Endothelial cell of umbilical vein (primary cell): ENCODE measurements at regions not wholly inside any gene's neighbourhood (a gene's known extent, or its start where the extent isn't known, plus 50 kb on each side); places are given as distances from the start of the nearest gene placed in this dataset.

Source experiments
- BruUV-seq: library from RNA; stranded (reverse); fragments of 400-500 nt; replicated peaks from 2 replicates; lab custom pipeline; 2021; lab: Mats Ljungman, UMichigan
- CTCF ChIA-PET: fragments of 300-600, 350-600 bp; sonication (Branson Sonifier 250); formaldehyde crosslinking; loops from one replicate; lab custom pipeline; 2021; ENCODE audit warnings: antibody characterized with exemption, inconsistent platforms; lab: Charles Lee
- POLR2A ChIA-PET: fragments of 300-600, 350-600 bp; sonication (Branson Sonifier 250); formaldehyde crosslinking; loops from one replicate; lab custom pipeline; 2021; ENCODE audit warnings: antibody characterized with exemption, inconsistent platforms; lab: Charles Lee
- DNase-seq: peaks from one replicate; pipeline ENCODE4 v3.0.0-alpha.2; 2011; ENCODE audit warnings: low read depth, low spot score
- FAIRE-seq: peaks from 2 replicates; lab custom pipeline; 2011; peaks lifted over from hg19 to GRCh38; lab: Jason Lieb, UNC
- H2AFZ ChIP-seq: 2 replicates; pipeline ENCODE4 v1.6.0; 2012; ENCODE audit warnings: low read depth, low read length, control low read depth, inconsistent platforms
- H3K27ac ChIP-seq: 2 replicates; pipeline ENCODE4 v1.5.1; 2011; ENCODE audit warnings: low read depth, mild to moderate bottlenecking, control low read depth, low read length, moderate library complexity; ENCODE audit not compliant: insufficient read depth
- H3K27me3 ChIP-seq, 2 experiments: 2 replicates each; pipeline versions ENCODE4 v1.6.0 to v1.6.1; 2011; ENCODE audit warnings: low read length in 2 of 2, mixed read lengths in 1 of 2; ENCODE audit not compliant: control insufficient read depth in 2 of 2, insufficient read depth in 2 of 2
- H3K36me3 ChIP-seq, 2 experiments: 2 replicates in 1 of 2; 3 replicates in 1 of 2; pipeline ENCODE4 v1.5.1; 2011; ENCODE audit warnings: low read length in 2 of 2, mild to moderate bottlenecking in 1 of 2, moderate library complexity in 1 of 2; ENCODE audit not compliant: control insufficient read depth in 2 of 2, insufficient read depth in 2 of 2; ENCODE audit errors: extremely low read depth in 1 of 2
- H3K4me1 ChIP-seq: 3 replicates; pipeline ENCODE4 v1.5.1; 2011; ENCODE audit warnings: mild to moderate bottlenecking, low read length; ENCODE audit not compliant: control insufficient read depth, insufficient read depth; ENCODE audit errors: extremely low read depth
- H3K4me2 ChIP-seq: 2 replicates; pipeline ENCODE4 v1.6.1; 2011; ENCODE audit warnings: low read length, control low read depth, mixed read lengths; ENCODE audit not compliant: insufficient read depth
- H3K4me3 ChIP-seq, 3 experiments: fragments of 200-600 bp in 1 of 3; sonication (generic), shearing (Covaris generic) in 1 of 3; replicated peaks in 1 of 3; 2 replicates each; pipeline ENCODE4 v1.5.1; 2011 to 2016; ENCODE audit warnings: control low read depth in 3 of 3, low read length in 3 of 3, mild to moderate bottlenecking in 2 of 3, inconsistent platforms in 1 of 3, low read depth in 1 of 3, moderate library complexity in 1 of 3; ENCODE audit not compliant: insufficient read depth in 1 of 3
- H3K79me2 ChIP-seq: 2 replicates; pipeline ENCODE4 v1.6.0; 2012; ENCODE audit warnings: low read length, inconsistent platforms; ENCODE audit not compliant: control insufficient read depth, insufficient read depth
- H3K9ac ChIP-seq: replicated peaks from 2 replicates; pipeline ENCODE3; 2011; ENCODE audit warnings: low read length, control low read depth; ENCODE audit not compliant: insufficient read depth; ENCODE audit errors: extremely low read depth
- H3K9me1 ChIP-seq: replicated peaks from 3 replicates; pipeline ENCODE4 v1.6.0; 2011; ENCODE audit warnings: mild to moderate bottlenecking, low read length; ENCODE audit not compliant: control insufficient read depth, insufficient read depth; ENCODE audit errors: extremely low read depth
- H3K9me3 ChIP-seq: replicated peaks from 2 replicates; pipeline ENCODE4 v1.5.1; 2012; ENCODE audit warnings: low read length, inconsistent platforms; ENCODE audit not compliant: control insufficient read depth, insufficient read depth
- H4K20me1 ChIP-seq: replicated peaks from 2 replicates; pipeline ENCODE3; 2011; ENCODE audit warnings: mild to moderate bottlenecking, low read length; ENCODE audit not compliant: control insufficient read depth, insufficient read depth; ENCODE audit errors: extremely low read depth
- CTCF ChIP-seq, 2 donors: IDR thresholded peaks; 1 replicate in 1 of 2; 2 replicates in 1 of 2; pipeline ENCODE4 v1.5.1; 2011; ENCODE audit warnings: low read length in 2 of 2, mild to moderate bottlenecking in 2 of 2, moderate library complexity in 2 of 2, control low read depth in 1 of 2, inconsistent platforms in 1 of 2, low read depth in 1 of 2; ENCODE audit not compliant: insufficient read depth in 1 of 2; ENCODE audit errors: extremely low read depth in 1 of 2
- EZH2 ChIP-seq: IDR thresholded peaks from 2 replicates; pipeline ENCODE4 v1.6.1; 2012; ENCODE audit warnings: borderline replicate concordance, low read depth, mild to moderate bottlenecking, moderate library complexity, low read length, inconsistent platforms; ENCODE audit not compliant: severe bottlenecking
- FOS ChIP-seq: IDR thresholded peaks from 2 replicates; pipeline ENCODE4 v1.6.1; 2011; ENCODE audit warnings: mild to moderate bottlenecking, low read length, moderate library complexity, borderline replicate concordance; ENCODE audit not compliant: insufficient read depth
- GATA2 ChIP-seq: IDR thresholded peaks from 2 replicates; pipeline ENCODE4 v1.7.0; 2011; ENCODE audit warnings: low read depth, mild to moderate bottlenecking, moderate library complexity, mixed read lengths, low read length; ENCODE audit not compliant: insufficient read length, insufficient read depth
- JUN ChIP-seq: IDR thresholded peaks from 2 replicates; pipeline ENCODE4 v1.6.1; 2011; ENCODE audit warnings: borderline replicate concordance, low read depth; ENCODE audit not compliant: insufficient read length, insufficient read depth
- MAX ChIP-seq: IDR thresholded peaks from 2 replicates; pipeline ENCODE4 v1.6.1; 2011; ENCODE audit not compliant: insufficient read depth, insufficient read length
- MYC ChIP-seq: IDR thresholded peaks from one replicate; pipeline ENCODE4 v1.6.1; 2011; ENCODE audit warnings: mild to moderate bottlenecking, low read depth, low read length
- POLR2A ChIP-seq: IDR thresholded peaks from 2 replicates; pipeline ENCODE4 v1.6.1; 2012; ENCODE audit warnings: low read depth, mild to moderate bottlenecking, control low read depth, low read length
- POLR2AphosphoS5 ChIP-seq: IDR thresholded peaks from 2 replicates; pipeline ENCODE4 v1.6.1; 2012; ENCODE audit warnings: low read depth, mild to moderate bottlenecking, control low read depth, low read length, moderate library complexity; ENCODE audit not compliant: insufficient read depth
- dilution Hi-C: fragments of 300-500 bp; cut with MboI; formaldehyde crosslinking; loops from one replicate; pipeline ENCODE4 v1.15.0; 2019; ENCODE audit warnings: low sequenced_read_pairs; ENCODE audit not compliant: extremely low pct_ligation_motif_present
- intact Hi-C: fragments of 100-400 bp; cut with micrococcal nuclease; formaldehyde crosslinking; loops from one replicate; pipeline ENCODE4 v1.10.0; 2022

GRCh38 chr3:117366574-117366973, 657.0 kb downstream of the TUSC7 start:
- TF ChIP-seq CTCF (IDR thresholded peaks at IDR 0.05; ENCODE audit: extremely low read depth in 1 of 2, insufficient read depth in 1 of 2, low read depth in 1 of 2, low read length in 2 of 2), result no peak
- no peak for TF ChIP-seq MAX
- TF ChIP-seq POLR2A, result no peak
- no peak for TF ChIP-seq GATA2
- no peak for TF ChIP-seq JUN
- no peak for TF ChIP-seq MYC
- no peak for TF ChIP-seq POLR2AphosphoS5
- TF ChIP-seq FOS, result no peak
- TF ChIP-seq EZH2, result no peak
- Histone ChIP-seq H3K27ac (no peak overlapping the region), H3K36me3 (no peaks in the 10 kb centered on the region), H2AFZ (no peak overlapping the region), H3K9me3 (no peaks in the 10 kb centered on the region), H3K9me1 (no peaks in the 10 kb centered on the region), H3K4me2 (no peak overlapping the region), H3K79me2 (no peaks in the 10 kb centered on the region), H3K4me1 (no peaks in the 10 kb centered on the region), H3K27me3 (no peaks in the 10 kb centered on the region), H4K20me1 (no peaks in the 10 kb centered on the region), H3K4me3 (no peak overlapping the region), H3K9ac (no peak overlapping the region)
- DNase-seq, result no peak
- dilution Hi-C loops, result no loop called here
- intact Hi-C loops, result no loop called here
- no TSS peak for BruUV-seq
- POLR2A ChIA-PET, result no interaction called here
- no peak for FAIRE-seq
- CTCF ChIA-PET, result no interaction called here
